HAP-1 (cell line): ENCODE measurements at regions not wholly inside any gene's neighbourhood (a gene's known extent, or its start where the extent isn't known, plus 50 kb on each side); places are given as distances from the start of the nearest gene placed in this dataset.
A peak's percentile ranks its signal among the peaks of the same experiment; 100 is the strongest.
"Not testable (repeated sequence)": the region's sequence is repeated elsewhere in the genome, so short reads cannot be mapped to it uniquely, and the experiment has no call there.

Experiments
- DNase-seq, 2 experiments: peaks; one replicate each; pipeline ENCODE4 v3.0.0-alpha.2; 2016 to 2020; ENCODE audit warnings: low spot score in 2 of 2
- H3K27me3 ChIP-seq: fragments of 250-450 bp; sonication (Bioruptor Pico); 2 replicates; pipeline ENCODE4 v1.5.1; 2020; ENCODE audit warnings: low read depth, mild to moderate bottlenecking, moderate library complexity
- H3K36me3 ChIP-seq: fragments of 250-450 bp; sonication (Bioruptor Pico); replicated peaks from 2 replicates; pipeline ENCODE4 v1.5.1; 2020; ENCODE audit warnings: mild to moderate bottlenecking
- H3K4me1 ChIP-seq: fragments of 250-450 bp; sonication (Bioruptor Pico); 2 replicates; pipeline ENCODE4 v1.5.1; 2020; ENCODE audit warnings: mild to moderate bottlenecking
- H3K4me3 ChIP-seq: fragments of 250-450 bp; sonication (Bioruptor Pico); 2 replicates; pipeline ENCODE4 v1.5.1; 2020; ENCODE audit warnings: mild to moderate bottlenecking, moderate library complexity
- H3K9me3 ChIP-seq: fragments of 250-450 bp; sonication (Bioruptor Pico); 2 replicates; pipeline ENCODE4 v1.5.1; 2020; ENCODE audit warnings: mild to moderate bottlenecking, moderate library complexity
- in situ Hi-C: fragments of 300-500 bp; cut with MboI; formaldehyde crosslinking; loops from 3 replicates; pipeline ENCODE4 v1.14.3; 2020; ENCODE audit warnings: low sequenced_read_pairs, inconsistent platforms, mixed read lengths

DNA sequence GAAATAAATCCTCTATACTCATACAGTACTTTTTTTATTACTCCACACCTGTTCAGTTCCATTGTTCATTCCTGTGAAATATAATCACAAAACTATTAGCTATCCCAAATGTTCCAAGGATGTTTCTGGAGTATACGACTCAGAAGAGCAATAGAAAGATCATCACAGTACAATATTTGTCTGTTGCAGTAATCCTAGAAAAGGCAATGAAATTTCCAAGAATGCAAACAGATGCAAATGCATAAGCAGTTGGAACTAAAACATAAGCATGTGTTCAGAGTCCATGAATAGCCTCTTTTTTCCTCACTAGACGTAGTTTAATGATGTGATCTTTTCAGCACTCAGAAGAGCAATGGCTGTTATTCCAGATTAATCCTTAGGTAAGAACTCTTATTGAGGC lies 55.2 kb downstream of the RTL3 start:
- no peaks in the 10 kb centered on the region for H3K9me3 ChIP-seq
- no peak for DNase-seq
- in situ Hi-C loops = no loop called here

GRCh38 chrX:78595901-78596502 lies 63.1 kb downstream of the RTL3 start:
- Histone ChIP-seq H3K36me3 (no peaks in the 10 kb centered on the region), H3K4me3 (no peak overlapping the region), H3K27me3 (no peaks in the 10 kb centered on the region), H3K4me1 (no peaks in the 10 kb centered on the region), H3K9me3 (no peaks in the 10 kb centered on the region)
- in situ Hi-C loops = no loop called here
- peak in 1 of 2 experiments; percentile 21 for DNase-seq

More for the DNA sequence above, 55.2 kb downstream of the RTL3 start:
- Histone ChIP-seq H3K27me3 (no peaks in the 10 kb centered on the region), H3K4me3 (no peak overlapping the region), H3K4me1 (no peaks in the 10 kb centered on the region), H3K36me3 (no peaks in the 10 kb centered on the region)

DNA sequence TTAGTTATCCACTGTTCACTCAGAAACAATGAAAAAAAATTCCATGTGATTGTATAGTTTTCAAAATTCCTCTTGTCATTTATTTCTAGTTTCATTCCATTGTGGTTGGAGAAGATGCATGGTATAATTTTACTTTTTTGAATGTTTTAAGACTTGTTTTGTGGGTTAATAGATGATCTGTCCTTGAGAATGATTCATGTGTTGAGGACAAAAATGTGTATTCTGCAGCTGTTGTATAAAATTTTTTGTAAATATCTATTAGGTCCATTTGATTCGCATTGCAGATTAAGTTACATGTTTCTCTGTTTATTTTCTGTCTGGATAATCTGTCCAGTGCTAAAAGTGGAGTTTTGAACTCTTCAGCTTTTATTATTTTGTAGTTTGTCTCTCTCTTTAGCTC lies 65.4 kb downstream of the RTL3 start:
- Histone ChIP-seq H3K27me3 (no peaks in the 10 kb centered on the region), H3K4me1 (no peaks in the 10 kb centered on the region), H3K36me3 (no peaks in the 10 kb centered on the region), H3K4me3 (no peak overlapping the region), H3K9me3 (no peaks in the 10 kb centered on the region)
- in situ Hi-C loops = no loop called here
- DNase-seq = no peak

GRCh38 chrX:78592030-78592429 lies 67.1 kb downstream of the RTL3 start:
- in situ Hi-C loops = no loop called here
- H3K36me3 ChIP-seq = no peaks in the 10 kb centered on the region
- no peaks in the 10 kb centered on the region for H3K9me3 ChIP-seq
- no peaks in the 10 kb centered on the region for H3K27me3 ChIP-seq
- H3K4me1 ChIP-seq = no peaks in the 10 kb centered on the region
- no peak for DNase-seq
- no peak overlapping the region for H3K4me3 ChIP-seq

- H3K9me3 ChIP-seq = no peaks in the 10 kb centered on the region
- no peaks in the 10 kb centered on the region for H3K27me3 ChIP-seq
- in situ Hi-C loops = no loop called here
- H3K4me1 ChIP-seq = no peaks in the 10 kb centered on the region
- H3K36me3 ChIP-seq = no peaks in the 10 kb centered on the region
- DNase-seq = no peak
- H3K4me3 ChIP-seq = no peak overlapping the region
Measured at GRCh38 chrX:78574306-78574705, 84.8 kb downstream of the RTL3 start.

GRCh38 chrX:78573630-78574029 lies 85.5 kb downstream of the RTL3 start:
- H3K4me1 ChIP-seq = no peaks in the 10 kb centered on the region
- H3K27me3 ChIP-seq = no peaks in the 10 kb centered on the region
- no peak overlapping the region for H3K4me3 ChIP-seq
- DNase-seq = no peak
- H3K9me3 ChIP-seq = no peaks in the 10 kb centered on the region
- in situ Hi-C loops = no loop called here
- H3K36me3 ChIP-seq = no peaks in the 10 kb centered on the region

DNA sequence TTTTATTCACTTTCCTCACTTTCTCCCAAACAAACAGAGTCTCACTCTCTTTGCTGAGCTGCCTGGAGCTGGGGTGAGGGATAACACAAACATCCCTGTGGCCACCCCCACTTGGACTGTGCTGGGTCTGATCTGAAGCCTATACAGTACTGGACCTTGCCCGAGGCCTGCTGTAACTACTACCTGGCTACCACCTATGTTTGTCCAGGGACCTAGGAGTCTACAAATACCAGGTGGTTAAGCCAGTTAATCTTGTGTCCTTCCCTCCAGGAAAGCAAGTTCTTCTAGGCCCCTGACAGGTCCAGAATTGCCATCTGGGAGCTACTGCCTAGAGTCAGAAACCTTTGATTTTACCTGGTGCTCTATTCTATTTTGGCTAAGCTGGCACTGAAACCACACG lies 87.3 kb downstream of the RTL3 start:
- H3K4me1 ChIP-seq = no peaks in the 10 kb centered on the region
- DNase-seq = no peak
- no peaks in the 10 kb centered on the region for H3K9me3 ChIP-seq
- no peaks in the 10 kb centered on the region for H3K36me3 ChIP-seq
- in situ Hi-C loops = no loop called here
- H3K4me3 ChIP-seq = no peak overlapping the region
- H3K27me3 ChIP-seq = no peaks in the 10 kb centered on the region

DNA sequence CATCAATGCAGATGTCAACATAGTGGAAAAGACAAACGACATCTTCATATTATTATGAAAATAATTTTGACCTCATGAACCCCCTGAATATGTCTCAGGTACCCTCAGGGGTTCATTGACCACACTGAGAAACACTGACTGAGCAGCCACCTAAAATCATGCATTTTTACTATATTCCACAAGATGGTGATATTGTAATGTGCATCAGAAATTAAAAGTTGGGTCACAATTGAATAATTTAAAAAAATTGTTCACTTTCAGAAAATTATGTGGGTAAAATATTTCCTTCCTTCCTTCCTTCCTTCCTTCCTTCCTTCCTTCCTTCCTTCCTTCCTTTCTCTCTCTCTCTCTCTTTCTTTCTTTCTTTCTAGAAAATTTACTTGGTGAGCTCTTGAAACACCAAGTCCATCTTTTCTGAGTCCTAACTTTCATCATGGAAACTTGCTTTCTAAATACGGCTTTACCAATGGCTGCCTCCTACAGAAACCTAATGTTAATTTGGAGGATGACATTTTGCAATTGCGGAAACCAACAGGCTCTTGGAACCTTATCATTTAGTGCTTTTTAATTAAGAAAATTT lies 103.6 kb downstream of the RTL3 start:
- Histone ChIP-seq H3K4me1 (no peaks in the 10 kb centered on the region), H3K4me3 (no peak overlapping the region), H3K9me3 (no peaks in the 10 kb centered on the region), H3K27me3 (no peaks in the 10 kb centered on the region), H3K36me3 (no peaks in the 10 kb centered on the region)
- in situ Hi-C loops = no loop called here
- no peak for DNase-seq

GRCh38 chrX:78552628-78553027 lies 106.5 kb downstream of the RTL3 start:
- DNase-seq, H3K4me1 ChIP-seq, H3K27me3 ChIP-seq, in situ Hi-C loops, H3K9me3 ChIP-seq, H3K36me3 ChIP-seq, H3K4me3 ChIP-seq: not testable (repeated sequence)

DNA sequence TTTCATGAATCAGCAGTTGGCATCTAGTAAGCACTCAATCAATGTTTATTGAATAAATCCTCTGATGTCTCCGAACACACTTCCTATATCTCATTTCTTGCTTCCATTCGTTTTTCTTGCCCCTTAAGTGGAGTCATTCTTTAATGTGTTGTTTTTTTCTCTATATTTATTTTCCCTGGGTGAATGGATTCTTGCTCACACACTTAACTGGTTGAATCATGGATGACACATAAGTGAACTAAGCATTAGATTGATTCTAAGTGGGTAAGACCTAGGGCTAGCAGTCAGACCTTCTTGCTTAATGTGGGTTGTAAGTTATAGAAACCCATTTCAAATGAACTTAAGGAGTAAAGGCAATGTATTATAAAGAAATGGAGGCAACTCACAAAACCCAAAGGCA lies 111.1 kb downstream of the RTL3 start:
- Histone ChIP-seq H3K4me3 (no peak overlapping the region), H3K36me3 (no peaks in the 10 kb centered on the region), H3K27me3 (no peaks in the 10 kb centered on the region), H3K4me1 (no peaks in the 10 kb centered on the region), H3K9me3 (no peaks in the 10 kb centered on the region)
- in situ Hi-C loops = no loop called here
- DNase-seq = no peak

DNA sequence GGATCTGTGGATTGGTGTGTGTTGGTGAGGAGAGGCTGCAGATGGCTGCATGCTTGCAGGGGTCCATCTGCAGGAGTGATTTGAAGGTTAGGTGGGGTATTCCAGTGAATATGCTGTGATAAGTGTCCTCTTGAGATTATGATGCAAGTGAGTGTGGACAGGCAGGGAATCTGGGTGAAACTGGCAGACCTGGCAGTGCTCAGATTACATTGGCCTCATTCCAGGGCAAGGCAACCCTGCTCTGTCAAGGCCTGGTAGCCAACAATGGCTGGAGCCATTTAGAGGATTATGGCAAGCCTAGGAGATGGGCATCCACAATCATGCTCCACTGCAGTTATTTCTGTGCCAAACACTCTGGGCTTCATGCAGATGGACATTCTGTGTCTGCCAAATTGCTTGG lies 113.9 kb downstream of the RTL3 start:
- Histone ChIP-seq H3K9me3 (no peaks in the 10 kb centered on the region), H3K27me3 (no peaks in the 10 kb centered on the region), H3K4me3 (no peak overlapping the region), H3K36me3 (no peaks in the 10 kb centered on the region), H3K4me1 (no peaks in the 10 kb centered on the region)
- DNase-seq = no peak
- in situ Hi-C loops = no loop called here

DNA sequence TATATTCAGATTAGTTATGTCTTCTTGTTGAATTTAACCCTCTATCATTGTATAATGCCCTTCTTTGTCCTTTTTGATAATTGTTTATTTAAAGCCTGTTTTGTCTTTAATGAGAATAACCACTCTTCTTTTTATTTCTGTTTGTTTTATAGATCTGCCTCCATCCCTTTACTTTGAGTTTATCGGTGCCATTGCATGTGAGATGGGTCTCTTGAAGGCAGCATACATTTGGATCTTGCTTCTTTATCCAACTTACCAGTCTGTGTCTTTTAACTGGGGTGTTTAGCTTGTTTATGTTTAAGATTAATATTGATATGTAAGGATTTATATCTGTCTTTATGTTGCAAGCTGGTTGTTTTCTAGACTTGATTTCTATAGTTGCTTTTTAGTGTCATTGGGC lies 115.8 kb downstream of the RTL3 start:
- in situ Hi-C loops = no loop called here
- DNase-seq = no peak
- Histone ChIP-seq H3K36me3 (no peaks in the 10 kb centered on the region), H3K9me3 (no peaks in the 10 kb centered on the region), H3K4me3 (no peak overlapping the region), H3K4me1 (no peaks in the 10 kb centered on the region), H3K27me3 (no peaks in the 10 kb centered on the region)

DNA sequence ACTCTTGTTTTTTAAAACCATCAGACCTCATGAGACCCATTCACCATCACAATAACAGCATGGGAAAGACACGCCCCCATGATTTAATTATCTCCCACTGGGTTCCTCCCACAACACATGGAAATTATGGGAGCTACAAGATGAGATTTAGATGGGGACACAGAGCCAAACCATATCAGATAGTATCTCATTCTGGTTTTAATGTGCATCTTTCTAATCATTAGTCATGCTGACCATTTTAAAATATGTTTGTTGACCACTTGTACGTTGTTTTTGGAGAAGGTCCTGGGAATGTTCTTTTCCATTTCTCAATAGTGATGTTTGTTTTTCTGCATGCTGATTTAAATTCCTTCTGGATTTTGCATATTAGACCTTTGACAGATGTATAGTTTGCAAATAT lies 119.0 kb downstream of the RTL3 start:
- Histone ChIP-seq H3K36me3 (no peaks in the 10 kb centered on the region), H3K9me3 (no peaks in the 10 kb centered on the region), H3K4me3 (no peak overlapping the region), H3K4me1 (no peaks in the 10 kb centered on the region), H3K27me3 (no peaks in the 10 kb centered on the region)
- DNase-seq = no peak
- in situ Hi-C loops = no loop called here

DNA sequence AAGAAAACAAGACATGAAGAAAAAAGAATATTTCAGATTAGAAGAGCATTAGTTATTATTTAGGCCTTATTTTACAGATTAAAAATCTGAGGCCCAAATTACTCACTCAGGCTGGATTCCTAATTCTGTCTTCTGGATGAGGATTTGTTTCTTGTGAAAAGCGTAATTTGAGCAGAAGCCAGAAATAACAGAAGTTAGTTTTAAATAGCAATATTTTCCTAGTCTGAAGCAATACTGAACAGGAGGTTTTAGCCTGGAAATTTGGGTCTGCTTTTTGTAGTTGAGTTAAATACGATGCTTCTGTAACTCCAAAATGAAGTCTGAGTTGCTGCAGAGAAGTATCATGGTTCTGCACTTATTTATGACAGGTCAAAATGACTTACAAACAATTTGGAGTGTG lies 124.9 kb downstream of the RTL3 start:
- H3K9me3 ChIP-seq = no peaks in the 10 kb centered on the region
- H3K4me3 ChIP-seq = no peak overlapping the region
- no peak for DNase-seq
- H3K4me1 ChIP-seq = no peaks in the 10 kb centered on the region
- in situ Hi-C loops = no loop called here
- no peaks in the 10 kb centered on the region for H3K36me3 ChIP-seq
- H3K27me3 ChIP-seq = no peaks in the 10 kb centered on the region

- in situ Hi-C loops = no loop called here
- Histone ChIP-seq H3K9me3 (no peaks in the 10 kb centered on the region), H3K27me3 (no peaks in the 10 kb centered on the region), H3K4me1 (no peaks in the 10 kb centered on the region), H3K4me3 (no peak overlapping the region), H3K36me3 (no peaks in the 10 kb centered on the region)
- DNase-seq = no peak
Measured at GRCh38 chrX:78532363-78532762, 126.8 kb downstream of the RTL3 start.
